ENCODE measurements at regions not wholly inside any gene's neighbourhood (a gene's known extent, or its start where the extent isn't known, plus 50 kb on each side); places are given as distances from the start of the nearest gene placed in this dataset.

DNA sequence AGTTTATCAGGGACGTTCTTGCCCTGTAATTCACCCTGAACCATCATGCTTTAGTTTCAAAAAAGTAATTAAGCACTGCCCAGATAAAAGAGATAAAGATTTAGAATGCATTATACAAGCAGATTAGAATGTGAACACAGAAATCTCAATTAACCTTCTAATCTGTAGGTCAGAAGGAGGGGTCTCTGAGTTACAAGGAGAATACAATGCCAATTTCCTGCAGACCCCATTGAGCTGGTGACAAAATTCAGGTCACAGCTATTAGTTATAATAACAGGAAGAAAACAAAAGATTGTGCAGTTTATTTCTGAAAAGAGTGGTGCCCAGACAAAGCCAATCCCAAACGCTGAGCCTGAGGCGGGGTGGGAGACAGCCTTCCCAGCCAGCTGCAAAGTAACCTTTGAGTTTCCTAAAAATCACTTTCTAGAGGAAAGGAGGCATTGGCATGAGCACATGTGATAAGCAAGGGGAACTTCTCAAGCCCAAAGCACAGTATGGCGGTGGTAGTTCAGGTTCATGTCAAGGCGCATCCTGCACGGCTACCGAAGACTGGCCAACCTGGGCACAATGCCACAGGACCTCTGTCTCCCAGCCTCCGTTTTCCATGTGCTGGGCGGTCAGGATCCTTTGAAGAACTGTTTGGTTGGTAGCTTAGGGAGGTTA, 192.5 kb downstream of the TTLL2 start:
- TF ChIP-seq CTCF (IDR thresholded peaks at IDR 0.05 in 2 of 3, conservative IDR thresholded peaks at IDR 0.05 in 1 of 3; ENCODE audit: insufficient read depth in 2 of 3, low read depth in 1 of 3, low read length in 3 of 3) (no peak), SAFB (IDR thresholded peaks at IDR 0.05; ENCODE audit: borderline replicate concordance, low read depth, low read length) (no peak), HNRNPH1 (optimal IDR thresholded peaks at IDR 0.05; ENCODE audit: low read depth, low read length) (no peak), RBM22 (IDR thresholded peaks at IDR 0.05; ENCODE audit: low read depth, low read length, poor library complexity, severe bottlenecking) (no peak), ZNF23 (CRISPR knock-in tag; IDR thresholded peaks at IDR 0.05) (no peak)
